HEK293 (cell line): ENCODE measurements at regions not wholly inside any gene's neighbourhood (a gene's known extent, or its start where the extent isn't known, plus 50 kb on each side); places are given as distances from the start of the nearest gene placed in this dataset.

ENCODE experiments used
- CTCF ChIP-seq: fragments of 450-650 bp; formaldehyde crosslinking; IDR thresholded peaks from 2 replicates; pipeline ENCODE4 v1.5.1; 2016; ENCODE audit warnings: missing biosample characterization, missing genetic modification characterization
- HIC1 ChIP-seq: fragments of 450-650 bp; formaldehyde crosslinking; IDR thresholded peaks from 2 replicates; pipeline ENCODE4 v1.5.1; 2016; ENCODE audit warnings: missing biosample characterization, missing genetic modification characterization
- KLF16 ChIP-seq: fragments of 450-650 bp; formaldehyde crosslinking; IDR thresholded peaks from 2 replicates; pipeline ENCODE4 v1.5.1; 2017; ENCODE audit warnings: missing biosample characterization, missing genetic modification characterization
- REST ChIP-seq: fragments of 450-650 bp; formaldehyde crosslinking; IDR thresholded peaks from 2 replicates; pipeline ENCODE4 v1.5.1; 2016; ENCODE audit warnings: missing biosample characterization, missing genetic modification characterization
- TSHZ1 ChIP-seq: fragments of 450-650 bp; formaldehyde crosslinking; IDR thresholded peaks from 2 replicates; pipeline ENCODE4 v1.5.1; 2016; ENCODE audit warnings: missing biosample characterization, missing genetic modification characterization, borderline replicate concordance
- ZBTB10 ChIP-seq: fragments of 450-650 bp; formaldehyde crosslinking; IDR thresholded peaks from 2 replicates; pipeline ENCODE4 v1.5.1; 2016; ENCODE audit warnings: missing biosample characterization, missing genetic modification characterization
- ZNF138 ChIP-seq: fragments of 450-650 bp; formaldehyde crosslinking; IDR thresholded peaks from 2 replicates; pipeline ENCODE4 v1.5.1; 2016; ENCODE audit warnings: missing biosample characterization, missing genetic modification characterization, borderline replicate concordance
- ZNF211 ChIP-seq: fragments of 450-650 bp; formaldehyde crosslinking; IDR thresholded peaks from 2 replicates; pipeline ENCODE4 v1.5.1; 2016; ENCODE audit warnings: low read depth, missing biosample characterization, missing genetic modification characterization
- ZNF416 ChIP-seq: fragments of 450-650 bp; formaldehyde crosslinking; IDR thresholded peaks from 2 replicates; pipeline ENCODE4 v1.5.1; 2016; ENCODE audit warnings: missing biosample characterization, missing genetic modification characterization
- ZNF670 ChIP-seq: fragments of 450-650 bp; formaldehyde crosslinking; IDR thresholded peaks from 2 replicates; pipeline ENCODE4 v1.5.1; 2016; ENCODE audit warnings: missing biosample characterization, missing genetic modification characterization, low read depth

GRCh38 chr2:37867166-37867565 lies 57.9 kb upstream of the RMDN2 start:
- TF ChIP-seq REST (tag by site-specific recombination) (no peak), ZNF416 (no peak), CTCF (tag by site-specific recombination) (no peak), TSHZ1 (no peak), ZBTB10 (tag by site-specific recombination) (no peak), ZNF211 (tag by site-specific recombination) (no peak), KLF16 (tag by site-specific recombination) (no peak), HIC1 (tag by site-specific recombination) (no peak), ZNF138 (tag by site-specific recombination) (no peak), ZNF670 (tag by site-specific recombination) (no peak)
